ENCODE measurements at regions not wholly inside any gene's neighbourhood (a gene's known extent, or its start where the extent isn't known, plus 50 kb on each side); places are given as distances from the start of the nearest gene placed in this dataset.

DNA sequence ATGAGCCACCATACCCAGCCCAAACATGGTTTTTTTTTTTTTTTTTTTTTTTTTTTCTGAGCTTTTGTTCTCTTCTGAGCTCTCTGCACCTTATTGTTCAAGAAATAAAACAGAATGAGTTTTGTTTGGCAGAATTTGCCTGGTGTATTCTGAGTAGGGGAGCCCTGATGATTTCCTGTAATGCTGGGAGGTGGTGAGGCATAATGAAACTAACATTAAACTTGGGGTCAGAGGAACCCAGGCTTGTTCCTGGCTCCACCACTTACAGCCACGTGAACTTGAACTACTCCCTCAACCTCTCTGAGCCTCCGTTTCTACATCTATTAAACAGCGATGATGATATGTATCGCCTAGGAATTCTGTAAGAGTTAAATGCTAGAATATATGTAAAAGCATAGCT, 276.3 kb upstream of the CRY1 start:
- Mint-ChIP-seq H3K4me3 (no peak overlapping the region), H3K9me3 (no peaks in the 10 kb centered on the region), H3K27ac (no peak overlapping the region), H3K36me3 (no peaks in the 10 kb centered on the region), H3K4me1 (ENCODE audit: unreplicated experiment) (peaks cover 33% of the 10 kb centered on the region), H3K27me3 (no peaks in the 10 kb centered on the region)
- DNase-seq (ENCODE audit: extremely low spot score, unreplicated experiment): no peak
- TF ChIP-seq, protein P1, sequence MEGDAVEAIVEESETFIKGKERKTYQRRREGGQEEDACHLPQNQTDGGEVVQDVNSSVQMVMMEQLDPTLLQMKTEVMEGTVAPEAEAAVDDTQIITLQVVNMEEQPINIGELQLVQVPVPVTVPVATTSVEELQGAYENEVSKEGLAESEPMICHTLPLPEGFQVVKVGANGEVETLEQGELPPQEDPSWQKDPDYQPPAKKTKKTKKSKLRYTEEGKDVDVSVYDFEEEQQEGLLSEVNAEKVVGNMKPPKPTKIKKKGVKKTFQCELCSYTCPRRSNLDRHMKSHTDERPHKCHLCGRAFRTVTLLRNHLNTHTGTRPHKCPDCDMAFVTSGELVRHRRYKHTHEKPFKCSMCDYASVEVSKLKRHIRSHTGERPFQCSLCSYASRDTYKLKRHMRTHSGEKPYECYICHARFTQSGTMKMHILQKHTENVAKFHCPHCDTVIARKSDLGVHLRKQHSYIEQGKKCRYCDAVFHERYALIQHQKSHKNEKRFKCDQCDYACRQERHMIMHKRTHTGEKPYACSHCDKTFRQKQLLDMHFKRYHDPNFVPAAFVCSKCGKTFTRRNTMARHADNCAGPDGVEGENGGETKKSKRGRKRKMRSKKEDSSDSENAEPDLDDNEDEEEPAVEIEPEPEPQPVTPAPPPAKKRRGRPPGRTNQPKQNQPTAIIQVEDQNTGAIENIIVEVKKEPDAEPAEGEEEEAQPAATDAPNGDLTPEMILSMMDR (conservative IDR thresholded peaks at IDR 0.05): no peak

DNA sequence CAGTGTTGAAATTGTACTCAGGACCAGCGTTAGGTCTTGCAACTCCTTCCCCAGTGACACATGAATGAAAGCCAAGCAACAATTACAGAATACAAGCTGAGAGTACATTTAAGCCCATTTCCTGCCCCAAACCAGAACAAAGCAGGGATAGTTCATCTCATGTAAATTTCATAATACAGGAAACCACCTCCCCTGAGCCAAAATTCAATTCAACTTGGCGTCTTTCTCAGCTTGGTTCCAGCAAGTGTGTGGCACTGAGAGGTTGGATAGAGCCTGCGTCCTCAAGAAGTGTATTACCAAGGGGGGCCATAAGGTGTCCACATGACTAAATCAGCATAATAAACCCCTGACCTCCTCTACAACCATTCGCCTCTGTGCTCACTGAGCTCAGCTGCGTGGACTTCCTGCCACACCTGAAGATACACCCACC, 278.9 kb upstream of the CRY1 start:
- no peak overlapping the region for H3K27ac Mint-ChIP-seq
- TF ChIP-seq, protein P1 (conservative IDR thresholded peaks at IDR 0.05): no peak
- H3K36me3 Mint-ChIP-seq: no peaks in the 10 kb centered on the region
- H3K4me3 Mint-ChIP-seq: no peak overlapping the region
- no peaks in the 10 kb centered on the region for H3K27me3 Mint-ChIP-seq
- no peaks in the 10 kb centered on the region for H3K9me3 Mint-ChIP-seq
- DNase-seq (ENCODE audit: extremely low spot score, unreplicated experiment): no peak
- H3K4me1 Mint-ChIP-seq (ENCODE audit: unreplicated experiment): peaks cover 40% of the 10 kb centered on the region

DNA sequence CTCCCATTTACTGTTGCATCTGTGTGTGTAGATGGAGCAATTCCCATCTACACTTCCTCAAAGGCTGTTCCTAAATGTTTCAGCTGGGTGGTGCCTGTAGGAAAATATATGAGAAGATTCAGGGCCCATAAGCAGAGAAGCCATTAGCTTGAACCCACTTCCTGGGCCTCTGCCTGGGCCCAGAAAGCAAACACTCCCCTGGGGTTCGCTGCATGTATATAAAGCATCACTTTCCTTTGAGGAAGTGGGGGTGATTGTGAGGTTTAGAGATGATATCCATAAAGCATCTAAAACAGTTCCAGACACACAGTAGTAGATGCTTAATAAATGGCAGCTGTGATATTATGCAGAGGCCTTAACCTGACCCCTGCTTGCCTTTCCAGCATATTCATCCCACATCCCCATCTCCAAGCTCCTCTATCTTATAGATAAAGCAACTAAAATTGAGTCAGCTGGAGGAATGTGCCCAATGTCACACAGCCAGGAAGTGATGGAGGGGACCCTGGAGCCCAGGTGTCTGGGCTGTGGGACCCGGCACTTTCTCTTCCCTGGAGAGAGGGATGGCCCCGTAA, 280.0 kb upstream of the CRY1 start:
- H3K27me3 Mint-ChIP-seq: no peaks in the 10 kb centered on the region
- TF ChIP-seq, protein P1 (conservative IDR thresholded peaks at IDR 0.05): no peak
- H3K36me3 Mint-ChIP-seq: no peaks in the 10 kb centered on the region
- no peak overlapping the region for H3K4me3 Mint-ChIP-seq
- no peak for DNase-seq (ENCODE audit: extremely low spot score, unreplicated experiment)
- H3K27ac Mint-ChIP-seq: no peak overlapping the region
- peaks cover 40% of the 10 kb centered on the region for H3K4me1 Mint-ChIP-seq (ENCODE audit: unreplicated experiment)
- no peaks in the 10 kb centered on the region for H3K9me3 Mint-ChIP-seq

DNA sequence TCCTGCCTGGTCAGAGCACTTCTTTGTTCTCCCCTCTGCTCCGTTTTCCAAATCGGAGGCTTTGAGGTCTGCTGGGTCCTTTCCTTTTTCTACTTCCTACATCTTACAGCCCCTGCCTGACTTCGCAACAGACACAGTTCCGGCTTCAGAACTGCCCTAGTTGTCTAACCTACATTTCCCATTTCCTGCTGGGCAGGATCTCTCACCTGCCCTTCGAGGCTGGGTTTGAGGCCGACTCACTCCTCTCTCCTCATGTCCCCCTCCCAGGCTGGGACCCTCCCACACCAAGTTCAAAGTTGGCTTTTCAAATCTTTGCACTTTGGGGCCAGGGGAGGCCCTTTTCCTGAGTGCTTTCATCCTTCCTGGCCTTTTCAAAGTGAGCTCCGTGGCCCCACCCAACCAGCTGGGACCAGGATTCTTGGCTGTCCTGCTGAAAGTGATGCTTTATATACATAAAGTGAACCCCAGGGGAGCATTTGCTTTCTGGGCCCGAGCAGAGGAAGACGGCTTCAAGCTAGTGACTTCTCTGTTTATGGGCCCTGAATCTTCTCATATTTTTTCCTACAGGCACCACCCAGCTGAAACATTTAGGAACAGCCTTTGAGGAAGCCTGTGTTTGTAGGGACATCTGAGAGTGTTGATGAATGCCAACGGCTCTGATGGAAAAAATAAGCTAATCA, 281.0 kb upstream of the CRY1 start:
- Mint-ChIP-seq H3K36me3 (no peaks in the 10 kb centered on the region), H3K9me3 (peaks cover 2% of the 10 kb centered on the region), H3K4me1 (ENCODE audit: unreplicated experiment) (peaks cover 41% of the 10 kb centered on the region), H3K27ac (peak overlapping the region; percentile 65), H3K27me3 (no peaks in the 10 kb centered on the region), H3K4me3 (no peak overlapping the region)
- TF ChIP-seq, protein P1 (conservative IDR thresholded peaks at IDR 0.05): no peak
- DNase-seq (ENCODE audit: extremely low spot score, unreplicated experiment): no peak

DNA sequence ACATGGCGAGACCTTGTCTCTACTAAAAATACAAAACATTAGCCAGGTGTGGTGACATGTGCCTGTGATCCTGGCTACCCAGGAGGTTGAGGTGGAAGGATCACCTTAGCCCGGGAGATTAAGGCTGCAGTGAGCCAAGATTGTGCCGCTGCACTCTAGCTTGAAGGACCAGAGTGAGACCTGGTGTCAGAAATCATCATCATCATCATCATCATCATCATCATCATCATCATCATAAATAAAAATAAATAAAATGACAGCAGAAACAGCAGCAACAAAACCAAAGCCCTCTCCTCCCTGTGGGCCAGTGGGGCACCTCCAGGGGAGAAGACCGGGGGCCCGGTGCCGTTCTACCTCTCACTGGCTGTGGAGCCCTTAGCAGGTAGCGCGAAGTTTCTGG, 281.9 kb upstream of the CRY1 start:
- TF ChIP-seq, protein P1 (conservative IDR thresholded peaks at IDR 0.05): no peak
- H3K36me3 Mint-ChIP-seq: no peaks in the 10 kb centered on the region
- H3K9me3 Mint-ChIP-seq: peaks cover 5% of the 10 kb centered on the region
- no peak overlapping the region for H3K27ac Mint-ChIP-seq
- H3K4me1 Mint-ChIP-seq (ENCODE audit: unreplicated experiment): peaks cover 48% of the 10 kb centered on the region
- H3K27me3 Mint-ChIP-seq: no peaks in the 10 kb centered on the region
- no peak overlapping the region for H3K4me3 Mint-ChIP-seq
- DNase-seq (ENCODE audit: extremely low spot score, unreplicated experiment): no peak

Measured in type B pancreatic cell (in vitro differentiated cells).